HEK293 (cell line): ENCODE measurements at regions not wholly inside any gene's neighbourhood (a gene's known extent, or its start where the extent isn't known, plus 50 kb on each side); places are given as distances from the start of the nearest gene placed in this dataset.

ENCODE experiments used
- CTCF ChIA-PET: fragments of 350-600 bp; formaldehyde crosslinking; extraction: SDS; loops from one replicate; lab custom pipeline; 2021; ENCODE audit warnings: antibody characterized with exemption; lab: Yijun Ruan, JAX
- POLR2A ChIA-PET: fragments of 300-600 bp; formaldehyde crosslinking; extraction: SDS; loops from one replicate; lab custom pipeline; 2020; ENCODE audit warnings: antibody characterized with exemption, inconsistent platforms; lab: Yijun Ruan, JAX
- H3K27ac ChIP-seq: fragments of 200-500 bp; sonication (Bioruptor generic); 2 replicates; pipeline ENCODE4 v1.5.1; 2014; ENCODE audit warnings: low read depth, low read length, control low read depth, inconsistent platforms; ENCODE audit errors: extremely low read depth
- H3K36me3 ChIP-seq, 2 experiments: fragments of 200-500 bp in 1 of 2; sonication (Bioruptor generic) in 1 of 2; 1 replicate in 1 of 2; 2 replicates in 1 of 2; pipeline ENCODE4 v1.5.1; 2014 to 2017; ENCODE audit warnings: inconsistent platforms in 2 of 2, low read length in 2 of 2; ENCODE audit not compliant: control insufficient read depth in 2 of 2, insufficient read depth in 1 of 2
- H3K4me1 ChIP-seq: fragments of 200-500 bp; sonication (Bioruptor generic); 2 replicates; pipeline ENCODE4 v1.5.1; 2014; ENCODE audit warnings: mild to moderate bottlenecking, low read length, inconsistent platforms; ENCODE audit not compliant: control insufficient read depth, insufficient read depth
- H3K4me3 ChIP-seq: 2 replicates; pipeline ENCODE4 v1.5.1; 2011; ENCODE audit warnings: low read depth, mild to moderate bottlenecking, control low read depth, low read length, moderate library complexity
- H3K9me3 ChIP-seq: fragments of 200-500 bp; sonication (Bioruptor generic); 2 replicates; pipeline ENCODE4 v1.5.1; 2014; ENCODE audit warnings: low read depth, low read length, inconsistent platforms; ENCODE audit not compliant: control insufficient read depth, insufficient read depth
- EGR2 ChIP-seq: fragments of 450-650 bp; formaldehyde crosslinking; IDR thresholded peaks from 2 replicates; pipeline ENCODE4 v1.5.1; 2016; ENCODE audit warnings: low read depth, missing biosample characterization, missing genetic modification characterization
- GFI1B ChIP-seq: fragments of 450-650 bp; formaldehyde crosslinking; IDR thresholded peaks from 2 replicates; pipeline ENCODE4 v1.5.1; 2016; ENCODE audit warnings: missing biosample characterization, missing genetic modification characterization
- GLIS2 ChIP-seq: fragments of 450-650 bp; formaldehyde crosslinking; IDR thresholded peaks from 2 replicates; pipeline ENCODE4 v1.5.1; 2016; ENCODE audit warnings: missing biosample characterization, missing genetic modification characterization
- IKZF3 ChIP-seq: fragments of 450-650 bp; IDR thresholded peaks from 2 replicates; pipeline ENCODE4 v1.5.0; 2018; ENCODE audit warnings: missing biosample characterization, mild to moderate bottlenecking, missing genetic modification characterization, moderate library complexity
- KLF9 ChIP-seq: fragments of 450-650 bp; formaldehyde crosslinking; IDR thresholded peaks from 2 replicates; pipeline ENCODE4 v1.5.1; 2016; ENCODE audit warnings: missing biosample characterization, missing genetic modification characterization, low read depth
- PRDM2 ChIP-seq: fragments of 450-650 bp; formaldehyde crosslinking; IDR thresholded peaks from 2 replicates; pipeline ENCODE4 v1.5.1; 2016; ENCODE audit warnings: missing biosample characterization, missing genetic modification characterization, borderline replicate concordance
- ZBTB48 ChIP-seq: fragments of 450-650 bp; formaldehyde crosslinking; IDR thresholded peaks from 2 replicates; pipeline ENCODE4 v1.5.1; 2016; ENCODE audit warnings: missing biosample characterization, missing genetic modification characterization
- ZFP37 ChIP-seq: fragments of 450-650 bp; formaldehyde crosslinking; IDR thresholded peaks from 2 replicates; pipeline ENCODE4 v1.5.1; 2016; ENCODE audit warnings: missing biosample characterization, missing genetic modification characterization
- ZFP69B ChIP-seq: fragments of 450-650 bp; formaldehyde crosslinking; IDR thresholded peaks from 2 replicates; pipeline ENCODE4 v1.5.1; 2016; ENCODE audit warnings: missing biosample characterization, missing genetic modification characterization
- ZNF292 ChIP-seq: fragments of 450-650 bp; formaldehyde crosslinking; IDR thresholded peaks from 2 replicates; pipeline ENCODE4 v1.5.1; 2016; ENCODE audit warnings: low read depth, missing biosample characterization, missing genetic modification characterization, borderline replicate concordance
- ZNF404 ChIP-seq: fragments of 450-650 bp; formaldehyde crosslinking; IDR thresholded peaks from 2 replicates; pipeline ENCODE4 v1.5.1; 2017; ENCODE audit warnings: missing biosample characterization, missing genetic modification characterization
- ZNF660 ChIP-seq: fragments of 450-650 bp; IDR thresholded peaks from 2 replicates; pipeline ENCODE4 v1.5.1; 2018; ENCODE audit warnings: missing biosample characterization, mild to moderate bottlenecking, missing genetic modification characterization
- ZNF670 ChIP-seq: fragments of 450-650 bp; formaldehyde crosslinking; IDR thresholded peaks from 2 replicates; pipeline ENCODE4 v1.5.1; 2016; ENCODE audit warnings: missing biosample characterization, missing genetic modification characterization, low read depth
- ZNF701 ChIP-seq: fragments of 450-650 bp; formaldehyde crosslinking; IDR thresholded peaks from 2 replicates; pipeline ENCODE4 v1.5.1; 2016; ENCODE audit warnings: missing biosample characterization, missing genetic modification characterization
- ZNF791 ChIP-seq: fragments of 450-650 bp; formaldehyde crosslinking; IDR thresholded peaks from 2 replicates; pipeline ENCODE4 v1.5.1; 2016; ENCODE audit warnings: missing biosample characterization, missing genetic modification characterization
- ZNF837 ChIP-seq: fragments of 450-650 bp; formaldehyde crosslinking; IDR thresholded peaks from 2 replicates; pipeline ENCODE4 v1.5.1; 2016; ENCODE audit warnings: missing biosample characterization, missing genetic modification characterization
- ZSCAN30 ChIP-seq: fragments of 450-650 bp; IDR thresholded peaks from 2 replicates; pipeline ENCODE4 v1.5.1; 2018; ENCODE audit warnings: missing biosample characterization, mild to moderate bottlenecking, missing genetic modification characterization, moderate library complexity
- TF ChIP-seq, protein P1 (sequence below): fragments of 450-650 bp; formaldehyde crosslinking; IDR thresholded peaks from 2 replicates; pipeline ENCODE4 v1.5.1; 2017; ENCODE audit warnings: missing biosample characterization, missing genetic modification characterization
- TF ChIP-seq, protein P2 (sequence below): fragments of 450-650 bp; formaldehyde crosslinking; IDR thresholded peaks from 2 replicates; pipeline ENCODE4 v1.5.1; 2016; ENCODE audit warnings: missing biosample characterization, missing genetic modification characterization

- H3K4me3 ChIP-seq: no peak overlapping the region
- H3K4me1 ChIP-seq: no peaks in the 10 kb centered on the region
- ChIA-PET CTCF (interaction anchor here (0.5 kb wide), 1 partner anchor 728 kb away, joined by 4 read pairs; no protein-coding TSS in a partner anchor), POLR2A (no interaction called here)
- H3K27ac ChIP-seq: no peak overlapping the region
- H3K9me3 ChIP-seq: no peaks in the 10 kb centered on the region
- TF ChIP-seq, protein P1, sequence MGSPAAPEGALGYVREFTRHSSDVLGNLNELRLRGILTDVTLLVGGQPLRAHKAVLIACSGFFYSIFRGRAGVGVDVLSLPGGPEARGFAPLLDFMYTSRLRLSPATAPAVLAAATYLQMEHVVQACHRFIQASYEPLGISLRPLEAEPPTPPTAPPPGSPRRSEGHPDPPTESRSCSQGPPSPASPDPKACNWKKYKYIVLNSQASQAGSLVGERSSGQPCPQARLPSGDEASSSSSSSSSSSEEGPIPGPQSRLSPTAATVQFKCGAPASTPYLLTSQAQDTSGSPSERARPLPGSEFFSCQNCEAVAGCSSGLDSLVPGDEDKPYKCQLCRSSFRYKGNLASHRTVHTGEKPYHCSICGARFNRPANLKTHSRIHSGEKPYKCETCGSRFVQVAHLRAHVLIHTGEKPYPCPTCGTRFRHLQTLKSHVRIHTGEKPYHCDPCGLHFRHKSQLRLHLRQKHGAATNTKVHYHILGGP (tag by site-specific recombination): no peak
- no peak for TF ChIP-seq IKZF3 (tag by site-specific recombination)
- no peak for TF ChIP-seq GFI1B (tag by site-specific recombination)
- no peak for TF ChIP-seq ZFP69B (tag by site-specific recombination)
- no peak for TF ChIP-seq ZNF701 (tag by site-specific recombination)
- no peak for TF ChIP-seq ZNF660 (tag by site-specific recombination)
- no peak for TF ChIP-seq ZSCAN30 (tag by site-specific recombination)
- TF ChIP-seq, all 188 proteins: peak for 0
- no peaks in the 10 kb centered on the region for H3K36me3 ChIP-seq
Observed at GRCh38 chr11:70851907-70852306, 400.5 kb downstream of the SHANK2 start.

GRCh38 chr11:70853068-70853769 lies 399.2 kb downstream of the SHANK2 start:
- H3K27ac ChIP-seq: no peak overlapping the region
- no peaks in the 10 kb centered on the region for H3K4me1 ChIP-seq
- POLR2A ChIA-PET: no interaction called here
- no peaks in the 10 kb centered on the region for H3K9me3 ChIP-seq
- TF ChIP-seq ZNF404 (tag by site-specific recombination): no peak
- no peak for TF ChIP-seq KLF9 (tag by site-specific recombination)
- TF ChIP-seq GLIS2 (tag by site-specific recombination): no peak
- CTCF ChIA-PET: interaction anchor here (0.7 kb wide), 1 partner anchor 267 kb away, joined by 3 read pairs; no protein-coding TSS in a partner anchor
- H3K4me3 ChIP-seq: no peak overlapping the region
- H3K36me3 ChIP-seq: no peaks in the 10 kb centered on the region

DNA sequence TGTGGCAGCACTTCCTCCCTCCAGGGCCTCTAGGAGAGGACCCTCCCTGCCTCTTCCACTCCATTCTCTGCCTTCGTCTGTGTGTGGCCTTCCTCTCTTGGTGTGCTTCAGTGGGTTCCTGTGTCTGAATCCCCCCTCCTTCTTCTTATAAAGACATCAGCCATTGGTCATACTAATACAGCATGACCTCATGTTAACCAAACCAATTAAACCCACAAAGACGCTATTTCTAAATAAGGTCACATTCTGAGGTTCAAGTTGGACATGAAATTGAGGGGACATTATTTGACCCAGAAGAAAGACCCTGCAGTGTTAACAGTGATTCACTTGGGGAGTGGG lies 398.6 kb downstream of the SHANK2 start:
- Histone ChIP-seq H3K4me3 (no peak overlapping the region), H3K27ac (no peak overlapping the region), H3K9me3 (no peaks in the 10 kb centered on the region), H3K4me1 (no peaks in the 10 kb centered on the region), H3K36me3 (no peaks in the 10 kb centered on the region)
- CTCF ChIA-PET: no interaction called here
- POLR2A ChIA-PET: no interaction called here
- TF ChIP-seq EGR2 (tag by site-specific recombination) (no peak), ZNF837 (tag by site-specific recombination) (no peak), ZNF791 (tag by site-specific recombination) (no peak), ZNF670 (tag by site-specific recombination) (no peak), ZFP37 (tag by site-specific recombination) (no peak), ZBTB48 (tag by site-specific recombination) (no peak), PRDM2 (tag by site-specific recombination) (no peak), ZSCAN30 (tag by site-specific recombination) (no peak), ZNF292 (tag by site-specific recombination) (no peak)
- TF ChIP-seq, protein P2, sequence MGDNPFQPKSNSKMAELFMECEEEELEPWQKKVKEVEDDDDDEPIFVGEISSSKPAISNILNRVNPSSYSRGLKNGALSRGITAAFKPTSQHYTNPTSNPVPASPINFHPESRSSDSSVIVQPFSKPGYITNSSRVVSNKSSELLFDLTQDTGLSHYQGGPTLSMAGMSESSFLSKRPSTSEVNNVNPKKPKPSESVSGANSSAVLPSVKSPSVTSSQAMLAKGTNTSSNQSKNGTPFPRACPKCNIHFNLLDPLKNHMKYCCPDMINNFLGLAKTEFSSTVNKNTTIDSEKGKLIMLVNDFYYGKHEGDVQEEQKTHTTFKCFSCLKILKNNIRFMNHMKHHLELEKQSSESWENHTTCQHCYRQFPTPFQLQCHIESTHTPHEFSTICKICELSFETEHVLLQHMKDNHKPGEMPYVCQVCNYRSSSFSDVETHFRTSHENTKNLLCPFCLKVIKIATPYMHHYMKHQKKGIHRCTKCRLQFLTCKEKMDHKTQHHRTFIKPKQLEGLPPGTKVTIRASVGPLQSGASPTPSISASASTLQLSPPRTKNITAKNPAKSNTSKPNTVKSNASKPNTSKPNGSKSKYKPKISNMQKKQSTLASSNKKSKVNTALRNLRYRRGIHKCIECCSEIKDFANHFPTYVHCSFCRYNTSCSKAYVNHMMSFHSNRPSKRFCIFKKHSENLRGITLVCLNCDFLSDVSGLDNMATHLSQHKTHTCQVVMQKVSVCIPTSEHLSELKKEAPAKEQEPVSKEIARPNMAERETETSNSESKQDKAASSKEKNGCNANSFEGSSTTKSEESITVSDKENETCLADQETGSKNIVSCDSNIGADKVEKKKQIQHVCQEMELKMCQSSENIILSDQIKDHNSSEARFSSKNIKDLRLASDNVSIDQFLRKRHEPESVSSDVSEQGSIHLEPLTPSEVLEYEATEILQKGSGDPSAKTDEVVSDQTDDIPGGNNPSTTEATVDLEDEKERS: no peak
- TF ChIP-seq, protein P1 (tag by site-specific recombination): no peak
